ENCODE measurements at regions not wholly inside any gene's neighbourhood (a gene's known extent, or its start where the extent isn't known, plus 50 kb on each side); places are given as distances from the start of the nearest gene placed in this dataset.

DNA sequence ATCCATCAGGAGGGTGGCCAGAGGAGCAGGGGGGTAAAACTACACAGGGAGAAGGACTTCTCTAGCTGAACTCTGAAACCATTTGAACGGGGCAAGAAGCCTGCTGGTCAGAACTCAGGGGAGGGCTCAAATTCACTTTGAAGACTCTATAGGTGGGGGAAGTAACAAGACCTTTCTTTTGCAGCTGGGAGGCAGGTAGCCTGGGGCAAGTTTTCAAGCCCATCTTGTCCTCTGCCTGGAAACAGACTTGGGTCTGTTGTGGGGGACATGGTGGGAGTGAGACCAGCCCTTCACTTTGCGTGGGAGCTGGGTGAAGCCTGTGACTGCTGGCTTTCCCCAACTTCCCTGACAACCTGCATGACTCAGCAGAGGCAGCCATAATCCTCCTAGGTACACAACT, 312.3 kb downstream of the SPRY1 start:
- TF ChIP-seq, protein P1, sequence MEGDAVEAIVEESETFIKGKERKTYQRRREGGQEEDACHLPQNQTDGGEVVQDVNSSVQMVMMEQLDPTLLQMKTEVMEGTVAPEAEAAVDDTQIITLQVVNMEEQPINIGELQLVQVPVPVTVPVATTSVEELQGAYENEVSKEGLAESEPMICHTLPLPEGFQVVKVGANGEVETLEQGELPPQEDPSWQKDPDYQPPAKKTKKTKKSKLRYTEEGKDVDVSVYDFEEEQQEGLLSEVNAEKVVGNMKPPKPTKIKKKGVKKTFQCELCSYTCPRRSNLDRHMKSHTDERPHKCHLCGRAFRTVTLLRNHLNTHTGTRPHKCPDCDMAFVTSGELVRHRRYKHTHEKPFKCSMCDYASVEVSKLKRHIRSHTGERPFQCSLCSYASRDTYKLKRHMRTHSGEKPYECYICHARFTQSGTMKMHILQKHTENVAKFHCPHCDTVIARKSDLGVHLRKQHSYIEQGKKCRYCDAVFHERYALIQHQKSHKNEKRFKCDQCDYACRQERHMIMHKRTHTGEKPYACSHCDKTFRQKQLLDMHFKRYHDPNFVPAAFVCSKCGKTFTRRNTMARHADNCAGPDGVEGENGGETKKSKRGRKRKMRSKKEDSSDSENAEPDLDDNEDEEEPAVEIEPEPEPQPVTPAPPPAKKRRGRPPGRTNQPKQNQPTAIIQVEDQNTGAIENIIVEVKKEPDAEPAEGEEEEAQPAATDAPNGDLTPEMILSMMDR (IDR thresholded peaks at IDR 0.05; ENCODE audit: low read depth, low read length, poor library complexity, severe bottlenecking), result no peak
- TF ChIP-seq EZH2phosphoT487 (IDR thresholded peaks at IDR 0.05; ENCODE audit: borderline replicate concordance, low read length), result no peak

Measured in DOHH2 (cell line).